Neural cell (in vitro differentiated cells): ENCODE measurements at regions not wholly inside any gene's neighbourhood (a gene's known extent, or its start where the extent isn't known, plus 50 kb on each side); places are given as distances from the start of the nearest gene placed in this dataset.

Experiments used
- H2AFZ ChIP-seq: fragments of 200-600, 300-800 bp; sonication (generic), shearing (Covaris generic); 2 replicates; pipeline ENCODE4 v1.6.0; 2014; ENCODE audit warnings: low read depth, mild to moderate bottlenecking, antibody characterized with exemption, low read length, moderate library complexity
- H3F3A ChIP-seq: fragments of 200-600 bp; shearing (Covaris generic); 2 replicates; pipeline ENCODE4 v1.6.1; 2016; ENCODE audit warnings: mild to moderate bottlenecking, moderate library complexity, mixed read lengths, antibody characterized with exemption, low read length; ENCODE audit not compliant: insufficient read depth, poor library complexity, severe bottlenecking
- H3K27ac ChIP-seq: fragments of 200-600, 300-800 bp; sonication (generic), shearing (Covaris generic); 2 replicates; pipeline ENCODE4 v1.5.1; 2014; ENCODE audit warnings: mild to moderate bottlenecking, low read length, moderate library complexity
- H3K27me3 ChIP-seq: fragments of 300-800, 200-600 bp; sonication (generic), shearing (Covaris generic); 2 replicates; pipeline ENCODE4 v1.6.0; 2014; ENCODE audit warnings: mild to moderate bottlenecking, low read depth, low read length, moderate library complexity; ENCODE audit not compliant: insufficient read depth
- H3K36me3 ChIP-seq: fragments of 300-800, 200-600 bp; sonication (generic), shearing (Covaris generic); 2 replicates; pipeline ENCODE4 v1.5.1; 2014; ENCODE audit warnings: mild to moderate bottlenecking, antibody characterized with exemption, low read length, moderate library complexity; ENCODE audit not compliant: insufficient read depth
- H3K4me2 ChIP-seq: fragments of 300-800, 200-600 bp; sonication (generic), shearing (Covaris generic); 2 replicates; pipeline ENCODE4 v1.6.0; 2014; ENCODE audit warnings: mild to moderate bottlenecking, low read length
- H3K4me3 ChIP-seq: fragments of 300-800, 200-600 bp; sonication (generic), shearing (Covaris generic); 2 replicates; pipeline ENCODE4 v1.5.1; 2014; ENCODE audit warnings: mild to moderate bottlenecking, low read length, moderate library complexity
- H3K79me2 ChIP-seq: fragments of 200-600 bp; shearing (Covaris generic); replicated peaks from 2 replicates; pipeline ENCODE4 v1.6.0; 2014; ENCODE audit warnings: mild to moderate bottlenecking, low read length, moderate library complexity; ENCODE audit not compliant: insufficient read depth
- H3K9ac ChIP-seq: fragments of 300-800, 200-600 bp; sonication (generic), shearing (Covaris generic); 2 replicates; pipeline ENCODE4 v1.6.1; 2016; ENCODE audit warnings: mild to moderate bottlenecking, low read length, mixed read lengths
- H3K9me2 ChIP-seq: fragments of 200-600 bp; shearing (Covaris generic); 2 replicates; pipeline ENCODE4 v1.6.1; 2016; ENCODE audit warnings: mild to moderate bottlenecking, low read length, mixed read lengths; ENCODE audit not compliant: insufficient read depth
- H3K9me3 ChIP-seq: fragments of 200-600, 300-800 bp; sonication (generic), shearing (Covaris generic); 2 replicates; pipeline ENCODE4 v1.6.1; 2016; ENCODE audit warnings: mild to moderate bottlenecking, mixed run types, low read length, moderate library complexity, mixed read lengths
- H4K20me1 ChIP-seq: fragments of 200-600 bp; shearing (Covaris generic); 2 replicates; pipeline ENCODE4 v1.6.1; 2016; ENCODE audit warnings: mild to moderate bottlenecking, mixed run types; ENCODE audit not compliant: insufficient read depth
- CTCF ChIP-seq: fragments of 450-650 bp; IDR thresholded peaks from 2 replicates; pipeline ENCODE4 v1.5.1; 2014; ENCODE audit warnings: antibody characterized with exemption, mild to moderate bottlenecking, moderate library complexity; ENCODE audit not compliant: poor library complexity, severe bottlenecking
- EP300 ChIP-seq: fragments of 450-650 bp; conservative IDR thresholded peaks from 2 replicates; pipeline ENCODE4 v1.6.1; 2014; ENCODE audit warnings: antibody characterized with exemption, mild to moderate bottlenecking, moderate library complexity; ENCODE audit not compliant: poor library complexity, severe bottlenecking
- EZH2 ChIP-seq: fragments of 200-600, 300-800 bp; shearing (Covaris generic), sonication (generic); IDR thresholded peaks from 2 replicates; pipeline ENCODE4 v1.6.1; 2014; ENCODE audit warnings: antibody characterized with exemption, low read length, borderline replicate concordance, mild to moderate bottlenecking; ENCODE audit not compliant: insufficient read depth, poor library complexity, severe bottlenecking
- MXI1 ChIP-seq: fragments of 450-650 bp; conservative IDR thresholded peaks from 2 replicates; pipeline ENCODE4 v1.6.1; 2014; ENCODE audit warnings: antibody characterized with exemption, mild to moderate bottlenecking; ENCODE audit not compliant: poor library complexity, severe bottlenecking
- POLR2AphosphoS5 ChIP-seq: IDR thresholded peaks from 2 replicates; pipeline ENCODE4 v1.6.1; 2012
- RAD21 ChIP-seq: fragments of 450-650 bp; conservative IDR thresholded peaks from 2 replicates; pipeline ENCODE4 v1.6.1; 2014; ENCODE audit warnings: antibody characterized with exemption, mild to moderate bottlenecking, moderate library complexity
- REST ChIP-seq: IDR thresholded peaks from 2 replicates; pipeline ENCODE4 v1.6.1; 2012; ENCODE audit warnings: borderline replicate concordance
- SMC3 ChIP-seq: fragments of 450-650 bp; conservative IDR thresholded peaks from 2 replicates; pipeline ENCODE4 v1.6.1; 2014; ENCODE audit warnings: antibody characterized with exemption, mild to moderate bottlenecking, moderate library complexity; ENCODE audit not compliant: poor library complexity
- TAF1 ChIP-seq: IDR thresholded peaks from 2 replicates; pipeline ENCODE4 v1.6.1; 2012; ENCODE audit warnings: low read depth

GRCh38 chr1:83129107-83129506 lies 869.8 kb downstream of the TTLL7 start:
- TF ChIP-seq POLR2AphosphoS5, result no peak
- TF ChIP-seq TAF1, result no peak
- TF ChIP-seq EZH2, result no peak
- TF ChIP-seq RAD21, result no peak
- TF ChIP-seq REST, result no peak
- Histone ChIP-seq H3K79me2 (no peaks in the 10 kb centered on the region), H3K9me3 (no peaks in the 10 kb centered on the region), H3K27ac (no peak overlapping the region), H3K9ac (no peak overlapping the region), H3K27me3 (no peaks in the 10 kb centered on the region), H2AFZ (no peak overlapping the region), H3K4me3 (no peak overlapping the region), H4K20me1 (no peaks in the 10 kb centered on the region), H3F3A (no peaks in the 10 kb centered on the region), H3K36me3 (no peaks in the 10 kb centered on the region), H3K4me2 (no peak overlapping the region), H3K9me2 (no peaks in the 10 kb centered on the region)

GRCh38 chr1:83125456-83125855 lies 873.5 kb downstream of the TTLL7 start:
- Histone ChIP-seq H3K9me2 (no peaks in the 10 kb centered on the region), H2AFZ (no peak overlapping the region), H3K9ac (no peak overlapping the region), H4K20me1 (no peaks in the 10 kb centered on the region), H3K4me2 (no peak overlapping the region), H3K4me3 (no peak overlapping the region), H3K79me2 (no peaks in the 10 kb centered on the region), H3K9me3 (no peaks in the 10 kb centered on the region), H3K27ac (no peak overlapping the region), H3K36me3 (no peaks in the 10 kb centered on the region), H3F3A (no peaks in the 10 kb centered on the region), H3K27me3 (no peaks in the 10 kb centered on the region)
- TF ChIP-seq SMC3 (no peak), MXI1 (no peak), EZH2 (no peak), EP300 (no peak), CTCF (no peak), REST (no peak), POLR2AphosphoS5 (no peak), TAF1 (no peak), RAD21 (no peak)
